GM21723 (cell line): ENCODE measurements at regions not wholly inside any gene's neighbourhood (a gene's known extent, or its start where the extent isn't known, plus 50 kb on each side); places are given as distances from the start of the nearest gene placed in this dataset.
"Not testable (repeated sequence)": the region's sequence is repeated elsewhere in the genome, so short reads cannot be mapped to it uniquely, and the experiment has no call there.

ENCODE experiments used
- ATAC-seq: cut with Tn5 transposase; IDR thresholded peaks from one replicate; pipeline ENCODE4 v1.9.1; 2021; ENCODE audit warnings: mild to moderate bottlenecking, moderate library complexity; ENCODE audit not compliant: unreplicated experiment

DNA sequence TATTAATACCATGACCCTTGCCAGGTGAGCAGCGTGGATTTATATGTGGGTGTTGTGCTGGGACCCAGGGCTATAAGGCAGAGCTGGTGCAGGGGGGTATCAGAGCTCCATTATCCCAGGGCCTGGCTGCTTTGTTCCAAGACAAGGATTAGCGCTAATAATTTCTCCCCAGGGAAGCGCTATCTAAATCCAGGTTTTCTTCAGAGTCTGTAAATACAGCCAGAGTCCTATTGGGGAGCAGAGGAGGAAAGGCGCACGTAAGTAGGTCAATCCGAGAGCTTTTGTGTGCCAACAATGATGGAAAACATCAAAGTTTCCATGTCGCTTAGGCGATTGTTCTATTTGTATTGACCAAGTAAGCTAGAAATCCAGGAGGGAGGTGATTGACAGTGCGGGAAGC lies 1009.7 kb downstream of the VRK1 start:
- no peak for ATAC-seq

DNA sequence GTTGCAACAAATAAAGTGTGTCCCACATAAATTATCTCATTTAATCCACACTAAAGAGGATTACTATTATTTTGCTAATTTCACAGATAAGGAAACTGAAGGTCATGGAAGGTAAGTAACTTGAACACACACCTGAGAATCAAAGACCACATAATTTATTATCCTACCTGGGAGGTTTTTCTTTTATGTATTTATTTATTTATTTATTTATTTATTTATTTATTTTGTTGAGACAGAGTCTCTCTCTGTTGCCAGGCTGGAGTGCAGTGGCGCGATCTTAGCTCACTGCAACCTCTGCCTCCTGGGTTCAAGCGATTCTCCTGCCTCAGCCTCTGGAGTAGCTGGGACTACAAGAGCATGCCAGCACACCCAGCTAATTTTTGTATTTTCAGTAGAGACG lies 1011.4 kb downstream of the VRK1 start:
- ATAC-seq, result not testable (repeated sequence)

DNA sequence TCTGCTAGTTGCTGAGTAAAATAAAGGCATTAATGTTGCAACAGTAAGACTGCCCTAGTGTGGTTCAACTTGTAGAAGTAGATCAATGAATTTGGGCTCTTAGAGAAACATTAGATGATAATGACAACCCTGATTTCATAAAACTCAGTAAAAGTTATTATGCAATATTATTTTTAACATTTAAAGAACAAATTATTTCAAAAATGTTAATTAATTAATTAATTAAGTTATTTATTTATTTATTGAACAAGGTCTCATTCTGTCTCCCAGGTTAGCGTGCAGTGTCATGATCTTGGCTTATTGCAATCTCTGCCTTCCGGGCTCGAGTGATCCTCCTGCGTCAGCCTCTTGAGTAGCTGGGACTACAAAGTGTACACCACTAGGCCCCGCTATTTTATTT lies 1016.4 kb downstream of the VRK1 start:
- ATAC-seq, result no peak

DNA sequence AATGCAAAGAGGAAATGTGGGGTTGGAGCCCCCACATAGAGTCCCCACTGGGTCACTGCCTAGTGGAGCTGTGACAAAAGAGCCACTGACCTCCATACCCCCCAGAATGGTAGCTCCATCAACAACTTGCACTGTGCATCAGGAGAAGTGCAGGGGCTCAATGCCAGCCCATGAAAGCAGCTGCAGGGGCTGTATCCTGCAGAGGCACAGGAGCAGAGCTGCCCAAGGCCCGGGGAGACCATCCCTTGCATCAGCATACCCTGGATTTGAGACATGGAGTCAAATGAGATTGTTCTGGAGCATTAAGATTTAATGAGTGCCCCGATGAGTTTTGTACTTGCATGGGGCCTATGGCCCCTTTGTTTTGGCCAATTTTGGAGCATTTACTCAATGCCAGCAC lies 1023.6 kb downstream of the VRK1 start:
- no peak for ATAC-seq

DNA sequence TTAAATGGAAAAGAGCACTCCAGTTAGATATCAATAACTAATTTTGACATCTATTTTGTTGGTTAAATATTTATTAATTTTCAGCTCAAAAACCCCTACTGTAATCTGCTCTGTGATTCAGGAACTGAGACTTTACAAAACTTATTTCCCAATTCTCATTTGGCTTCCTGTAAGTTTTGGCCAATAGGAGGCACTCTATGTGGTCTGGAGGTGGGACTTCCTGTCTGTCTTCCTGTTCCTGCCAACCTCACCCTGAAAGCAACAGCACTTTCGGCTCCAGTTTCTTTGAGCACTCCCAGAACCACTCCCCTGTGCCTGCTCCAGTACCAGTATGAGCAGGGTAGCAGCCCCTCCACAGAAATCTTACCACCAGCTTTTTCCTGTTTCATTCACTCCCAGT lies 1027.0 kb downstream of the VRK1 start:
- no peak for ATAC-seq

DNA sequence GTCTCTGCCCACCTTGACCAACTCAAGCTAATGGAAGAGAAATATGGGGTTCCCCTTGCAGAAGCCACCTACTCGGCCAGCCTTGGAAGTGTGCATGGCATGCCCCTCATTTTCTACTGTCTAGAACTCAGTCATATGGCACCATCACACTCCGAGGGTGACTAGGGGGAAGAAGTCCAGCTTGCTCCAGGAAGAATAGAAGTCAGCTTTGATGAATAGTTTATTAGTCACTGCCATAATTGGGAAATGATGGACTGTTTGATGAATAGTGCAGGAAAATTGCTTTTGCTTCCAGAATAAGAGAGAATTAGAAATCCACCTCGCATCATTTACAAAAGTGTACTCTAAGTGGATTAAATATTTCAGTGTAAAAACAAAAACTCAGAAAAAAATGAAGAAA lies 1030.6 kb downstream of the VRK1 start:
- ATAC-seq, result no peak

DNA sequence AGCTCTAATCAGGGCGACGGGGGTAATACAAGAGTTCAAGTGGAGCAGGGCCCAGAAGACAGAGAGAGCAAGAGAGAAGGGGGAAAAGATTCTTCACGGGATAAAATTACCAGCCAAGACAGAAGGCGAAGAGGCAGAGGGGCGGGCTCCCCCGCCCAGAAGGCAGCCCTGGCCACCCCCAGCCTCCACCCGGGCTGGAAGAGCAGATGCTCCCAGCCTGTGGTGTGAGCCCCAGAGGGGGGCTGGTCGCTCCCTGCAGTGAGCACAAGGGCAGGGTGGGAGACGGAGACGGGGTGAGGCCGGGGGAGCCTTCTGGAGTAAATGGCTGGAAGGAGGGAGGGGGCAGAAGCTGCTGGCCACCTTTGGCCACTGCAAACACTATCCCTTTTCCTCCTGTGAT lies 1035.6 kb downstream of the VRK1 start:
- no peak for ATAC-seq

DNA sequence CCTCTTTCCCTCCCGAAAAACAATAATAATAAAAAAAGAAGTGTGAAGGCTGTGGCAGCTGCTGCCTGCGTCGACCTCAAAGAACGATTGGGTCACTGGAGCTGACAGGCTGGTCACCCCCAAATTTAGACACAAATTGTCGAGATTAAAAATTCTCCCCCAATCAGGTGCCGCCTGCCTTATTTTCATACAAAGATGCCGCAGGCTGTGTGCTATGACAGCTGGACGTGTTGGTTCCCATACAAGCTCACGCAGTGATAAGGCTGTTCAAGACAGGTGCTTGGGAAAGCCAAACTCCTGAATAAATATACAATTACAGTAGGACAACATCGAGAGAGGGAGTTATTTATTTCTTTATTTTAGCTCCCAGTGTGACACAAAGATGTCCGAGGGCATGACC lies 1041.8 kb downstream of the VRK1 start:
- ATAC-seq, result no peak

DNA sequence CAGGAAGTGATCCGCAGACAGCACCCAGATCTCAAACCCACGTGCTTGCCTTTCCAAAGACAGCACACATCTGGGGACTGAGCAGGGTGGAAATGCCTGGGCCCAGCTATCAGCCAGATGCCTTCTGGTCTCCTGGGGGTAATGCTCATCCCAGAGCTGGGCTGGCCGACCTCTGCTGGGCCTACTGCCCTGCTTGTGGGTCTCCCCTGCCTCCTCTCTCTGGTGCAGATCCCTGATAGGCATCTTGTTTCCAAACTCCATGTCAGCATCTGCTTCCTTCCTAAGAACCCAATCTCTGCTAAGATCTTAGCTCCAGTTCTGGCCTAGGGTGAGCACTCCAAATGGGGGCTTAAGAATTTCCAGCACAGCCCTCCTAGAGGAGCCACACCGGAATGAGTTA lies 1043.0 kb downstream of the VRK1 start:
- no peak for ATAC-seq

DNA sequence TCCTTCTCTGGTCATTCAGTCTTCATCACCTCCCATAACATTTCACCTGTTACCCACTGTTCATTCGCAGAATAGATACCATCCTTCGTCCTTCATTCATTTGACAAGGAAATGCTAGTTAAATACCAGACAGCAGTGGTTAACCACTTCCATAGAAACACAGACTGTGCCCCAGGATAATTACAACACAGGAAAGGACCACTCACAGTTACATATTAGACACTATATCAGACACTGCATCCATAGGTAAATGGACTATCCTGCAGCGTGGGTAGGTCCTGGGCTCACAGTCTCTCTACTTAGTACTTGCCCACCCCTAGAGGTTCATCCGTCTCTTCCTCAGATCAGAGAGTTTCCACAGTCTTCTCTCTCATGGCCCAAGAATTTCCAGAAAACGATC lies 1044.6 kb downstream of the VRK1 start:
- ATAC-seq, result no peak

DNA sequence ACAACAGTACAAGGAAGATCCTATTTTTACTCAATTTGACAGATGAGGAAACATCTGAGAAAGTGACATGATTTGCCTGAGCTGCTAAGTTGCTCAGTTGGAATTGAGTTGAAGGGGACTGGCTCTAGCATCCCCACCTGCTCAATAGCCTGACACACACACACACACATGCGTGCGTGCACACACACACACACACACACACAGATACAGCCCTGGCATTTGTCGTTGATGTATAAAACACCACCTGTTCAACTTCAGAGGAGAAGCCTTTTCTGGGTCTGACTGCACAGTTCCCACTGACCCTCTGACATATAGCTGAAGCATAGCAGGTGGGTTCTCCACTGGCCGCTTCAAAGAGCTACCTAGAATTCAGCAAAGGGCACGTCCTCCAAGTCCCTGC lies 1045.9 kb downstream of the VRK1 start:
- ATAC-seq, result no peak

DNA sequence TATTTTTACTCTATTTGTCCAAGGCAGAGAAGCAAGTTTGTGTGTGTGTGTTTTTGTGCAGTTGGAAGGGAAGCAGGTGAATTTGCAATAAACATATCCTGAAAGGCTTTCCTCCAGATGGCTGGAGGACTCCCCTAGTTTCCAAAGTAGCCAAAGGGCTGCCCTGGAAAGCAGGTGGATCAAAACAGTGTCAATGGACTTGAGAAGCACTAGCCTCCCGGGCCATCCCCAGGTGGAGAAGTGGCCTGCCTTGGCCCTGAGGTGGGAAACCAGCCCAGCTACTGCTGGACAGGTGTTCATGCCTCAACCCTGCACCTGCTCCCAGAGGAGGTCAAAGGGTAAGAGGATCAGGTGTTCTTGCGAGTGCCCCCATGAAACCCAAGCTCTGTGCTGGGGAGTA lies 1046.9 kb downstream of the VRK1 start:
- no peak for ATAC-seq

DNA sequence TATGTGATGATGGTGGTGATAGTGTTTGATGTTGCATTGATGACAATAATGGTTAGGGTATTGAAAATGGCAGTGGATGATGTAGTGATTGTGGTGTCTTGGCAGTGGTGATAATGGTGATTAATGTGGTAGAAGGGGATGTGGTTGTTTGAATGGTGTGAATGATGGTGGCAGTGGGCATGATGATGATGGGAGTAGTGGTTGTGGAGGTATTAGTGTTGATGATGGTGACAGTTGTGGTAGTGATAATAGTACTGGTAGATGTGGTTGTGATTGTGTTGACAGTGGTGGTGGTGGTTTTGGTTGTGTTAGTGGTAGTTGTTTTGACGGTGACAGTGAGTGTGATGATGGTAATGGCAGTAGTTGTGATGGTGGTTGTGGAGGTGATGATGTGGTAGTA lies 1049.0 kb downstream of the VRK1 start:
- ATAC-seq, result no peak

DNA sequence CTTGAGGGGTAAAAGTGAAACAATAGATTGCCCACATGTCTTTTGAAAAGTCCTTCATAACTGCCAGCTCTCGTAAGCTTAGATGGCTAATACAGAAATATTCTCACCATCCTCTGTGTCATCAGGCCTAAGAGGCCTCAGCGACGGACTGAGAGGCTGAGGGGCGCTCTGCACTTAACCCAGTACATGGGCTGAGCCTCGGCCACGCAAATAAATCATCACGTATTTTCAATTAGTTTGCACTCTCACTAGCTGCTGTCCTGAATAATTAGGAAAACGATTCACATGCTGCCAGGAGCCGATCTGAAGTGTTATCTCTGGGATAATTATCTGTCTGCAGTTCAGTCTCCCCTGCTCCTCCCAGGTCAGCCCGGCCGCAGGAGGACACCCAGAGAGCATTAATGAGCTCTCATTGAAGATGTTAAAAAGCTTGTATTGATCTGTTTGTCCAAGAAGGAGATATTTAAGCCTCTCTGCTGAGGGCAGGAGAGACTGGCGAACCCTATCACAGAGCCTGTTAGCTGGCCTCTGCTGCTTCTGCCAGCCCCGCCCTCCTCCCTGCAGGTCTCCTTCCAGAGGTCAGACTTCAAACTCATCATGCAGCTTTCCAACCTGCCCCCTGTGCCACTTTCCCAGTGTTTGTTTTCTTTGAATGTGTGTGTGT lies 1051.3 kb downstream of the VRK1 start:
- ATAC-seq, result no peak

DNA sequence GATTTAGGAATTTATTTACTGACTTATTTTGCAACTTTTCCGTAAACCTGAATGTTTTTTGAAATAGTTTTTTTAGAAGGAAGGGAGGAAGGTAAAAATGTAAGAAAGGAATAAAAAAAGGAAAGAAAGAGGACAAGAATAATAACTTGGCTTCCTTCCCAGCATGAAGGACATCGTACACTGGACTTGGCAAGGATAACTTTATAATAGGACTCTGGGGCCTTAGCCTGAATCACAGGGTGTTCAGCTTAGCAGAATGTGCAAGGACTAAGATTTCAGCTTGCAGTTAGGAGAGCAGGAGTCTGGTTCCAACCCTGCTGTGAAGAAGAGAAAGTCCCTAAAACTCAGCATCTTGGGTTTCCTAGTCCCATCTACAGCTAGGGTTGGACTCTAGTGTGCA lies 1053.3 kb downstream of the VRK1 start:
- no peak for ATAC-seq

DNA sequence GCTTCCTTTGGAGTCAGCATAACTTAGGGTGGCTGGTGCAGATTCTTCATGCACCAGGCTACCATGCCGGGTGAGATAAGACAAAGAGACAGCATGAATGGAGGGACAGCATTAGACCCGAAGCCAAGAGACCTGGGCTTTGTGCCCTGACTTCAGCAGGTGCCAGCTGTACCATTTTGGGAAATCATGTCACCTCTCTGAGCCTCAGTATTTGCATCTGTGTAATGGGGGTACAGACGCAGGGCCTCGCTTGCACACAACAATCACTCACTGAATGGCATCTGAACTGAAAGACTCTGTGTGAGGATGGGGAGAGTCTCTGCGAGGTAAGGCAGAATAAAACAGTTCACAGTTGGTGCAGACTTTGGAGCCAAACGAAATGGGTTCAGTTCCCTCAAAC lies 1053.7 kb downstream of the VRK1 start:
- no peak for ATAC-seq

DNA sequence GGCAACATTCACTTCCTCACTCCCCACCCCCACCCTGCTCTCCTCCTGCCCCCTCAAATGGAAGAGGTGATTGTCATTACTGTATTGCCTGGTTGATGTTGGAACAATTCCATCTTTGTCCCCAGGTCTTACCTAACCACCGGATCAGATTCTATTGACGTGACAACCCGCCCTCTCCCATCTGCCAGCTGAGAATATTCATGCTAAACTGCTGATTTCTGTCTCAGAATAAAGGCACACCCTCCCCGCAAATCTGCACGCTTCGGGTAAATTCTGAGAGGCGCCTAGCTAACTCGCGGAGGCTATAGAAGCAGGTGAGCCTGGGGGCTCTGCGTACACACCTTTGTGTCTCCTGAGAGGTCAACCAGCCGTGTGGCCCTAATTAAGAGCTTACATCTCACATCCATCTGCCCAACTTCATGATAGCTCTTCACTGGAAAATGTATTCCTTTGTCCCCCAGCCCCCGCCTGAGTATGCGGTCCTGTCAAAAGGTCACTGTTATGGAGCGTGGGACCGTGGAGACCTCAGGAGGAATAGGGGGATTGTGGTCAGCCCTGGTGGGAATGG lies 1054.3 kb downstream of the VRK1 start:
- ATAC-seq, result no peak

DNA sequence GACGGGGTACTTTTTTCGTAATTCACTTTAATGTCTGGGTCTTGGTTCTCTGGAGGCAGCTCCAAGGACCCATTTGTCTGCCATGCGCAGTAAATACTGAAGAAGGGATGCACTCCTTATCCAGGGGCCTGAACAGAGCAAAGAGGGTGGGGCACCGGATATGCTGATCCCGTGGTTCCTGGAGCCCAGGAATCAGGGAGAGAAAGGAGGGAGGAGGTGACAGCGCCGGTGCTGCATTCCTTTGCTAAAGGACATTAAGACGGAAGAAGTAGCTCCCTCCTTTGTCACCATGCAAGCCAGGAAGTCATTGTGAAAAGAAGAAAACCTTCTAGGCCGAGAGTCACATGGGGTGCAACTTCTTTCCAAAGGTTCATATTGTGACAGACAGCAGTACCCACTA lies 1057.7 kb downstream of the VRK1 start:
- ATAC-seq, result no peak

DNA sequence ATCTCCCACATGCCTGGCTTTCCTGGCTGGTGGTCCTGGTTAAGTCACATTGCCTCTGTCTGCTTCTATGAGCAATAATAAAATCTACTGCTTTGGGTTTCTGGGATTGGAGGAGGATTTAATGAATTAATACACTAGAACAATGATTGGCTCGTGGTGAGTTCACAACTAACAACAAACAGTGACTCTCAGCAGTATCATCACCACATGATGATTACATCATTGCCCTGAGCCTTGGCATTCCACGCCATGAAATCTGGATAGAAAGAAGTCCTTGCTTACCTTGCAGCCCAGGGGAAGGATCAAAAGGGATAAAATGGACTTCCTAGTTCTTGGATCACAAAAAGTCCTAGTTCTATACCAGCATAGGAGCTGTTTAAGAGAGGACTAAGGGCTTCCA lies 1069.0 kb downstream of the VRK1 start:
- no peak for ATAC-seq

DNA sequence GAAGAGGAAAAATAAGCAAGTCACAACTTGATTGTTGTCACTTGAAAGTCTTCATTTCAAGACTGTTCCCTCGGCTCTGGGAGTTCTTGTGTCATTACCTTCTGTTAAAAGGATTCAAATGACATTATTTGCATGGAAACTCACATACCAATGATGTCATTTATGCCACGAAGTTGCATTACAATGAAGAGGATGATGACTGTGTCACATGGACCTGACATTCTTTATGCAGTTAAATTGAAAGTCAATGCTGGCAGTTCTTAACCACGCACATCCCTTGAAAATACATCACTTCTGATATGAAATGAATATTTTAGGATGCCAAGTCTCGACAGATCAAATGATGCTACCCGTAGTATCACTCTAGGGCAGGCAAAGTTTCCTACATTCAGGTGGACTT lies 1069.5 kb downstream of the VRK1 start:
- no peak for ATAC-seq

DNA sequence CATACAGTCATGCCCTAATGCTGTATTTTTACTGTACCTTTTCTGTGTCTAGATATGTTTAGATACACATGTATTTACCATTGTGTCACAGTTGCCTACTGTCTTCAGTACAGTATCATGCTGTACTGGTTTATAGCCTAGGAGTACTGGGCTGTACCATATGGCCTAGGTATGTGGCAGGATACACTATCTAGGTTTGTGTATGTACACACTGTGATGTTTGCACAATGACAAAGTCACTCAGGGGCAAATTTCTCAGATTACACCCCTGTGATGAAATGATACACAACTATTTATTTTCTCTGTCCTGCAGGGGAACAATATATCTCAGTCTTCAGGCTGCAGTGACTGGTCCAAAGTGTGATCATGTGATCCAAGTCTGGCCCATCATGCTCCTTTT lies 1076.1 kb downstream of the VRK1 start:
- no peak for ATAC-seq

DNA sequence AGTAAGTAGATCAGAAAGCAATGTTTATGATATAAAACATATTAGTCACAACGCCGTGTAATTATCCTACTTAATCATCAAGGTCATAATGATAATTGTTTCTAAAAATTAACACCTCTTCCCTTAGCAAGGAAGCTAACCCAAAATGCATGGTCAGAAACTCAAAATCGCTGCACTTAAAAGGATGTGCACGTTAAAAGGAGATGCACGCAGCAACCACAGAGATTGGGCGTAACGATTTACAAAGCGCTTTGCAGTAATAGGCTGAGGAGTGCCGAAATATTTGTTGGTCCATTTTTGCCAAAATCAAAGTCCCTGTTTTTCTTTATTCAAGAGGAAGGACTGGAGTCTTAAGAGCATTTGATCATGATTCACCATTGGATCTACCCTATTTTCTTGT lies 1077.2 kb downstream of the VRK1 start:
- ATAC-seq, result no peak

DNA sequence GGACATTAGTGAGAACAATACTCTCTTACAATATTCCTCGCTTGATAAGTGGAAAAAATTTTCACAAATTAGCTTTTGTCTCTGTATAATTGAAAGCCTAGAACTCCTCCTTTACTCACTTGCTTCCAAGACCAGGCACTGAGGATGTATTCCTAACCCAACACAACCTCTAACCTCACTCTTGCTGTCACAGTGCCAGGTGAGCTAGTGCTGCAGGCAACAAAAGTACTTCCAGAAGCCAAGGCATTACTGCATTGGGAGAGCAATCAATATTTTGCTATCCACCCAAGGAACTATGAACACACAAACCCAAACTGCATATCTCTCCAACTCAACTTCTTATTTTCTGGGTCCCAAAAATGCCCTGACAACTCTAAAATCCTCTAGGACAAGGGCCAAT lies 1081.0 kb downstream of the VRK1 start:
- no peak for ATAC-seq
